HUES48 (cell line): ENCODE measurements at regions not wholly inside any gene's neighbourhood (a gene's known extent, or its start where the extent isn't known, plus 50 kb on each side); places are given as distances from the start of the nearest gene placed in this dataset.

Source experiments
- H3K27ac ChIP-seq: one replicate; pipeline ENCODE4 v1.7.0; 2013; ENCODE audit warnings: low read depth, low read length, inconsistent platforms
- H3K27me3 ChIP-seq: 2 replicates; pipeline ENCODE4 v1.6.1; 2013; ENCODE audit warnings: mild to moderate bottlenecking, low read length; ENCODE audit not compliant: control insufficient read depth, insufficient read depth
- H3K36me3 ChIP-seq: 2 replicates; pipeline ENCODE4 v1.6.1; 2013; ENCODE audit warnings: low read length; ENCODE audit not compliant: control insufficient read depth, insufficient read depth
- H3K4me1 ChIP-seq: 2 replicates; pipeline ENCODE4 v1.6.1; 2013; ENCODE audit warnings: mild to moderate bottlenecking, low read length; ENCODE audit not compliant: control insufficient read depth, insufficient read depth
- H3K4me3 ChIP-seq: 2 replicates; pipeline ENCODE4 v1.5.1; 2013; ENCODE audit warnings: mild to moderate bottlenecking, low read depth, low read length
- H3K9ac ChIP-seq: 2 replicates; pipeline ENCODE4 v1.6.1; 2013; ENCODE audit warnings: mild to moderate bottlenecking, low read depth, low read length, moderate library complexity
- H3K9me3 ChIP-seq: 2 replicates; pipeline ENCODE4 v1.6.1; 2013; ENCODE audit warnings: low read length; ENCODE audit not compliant: control insufficient read depth, insufficient read depth

DNA sequence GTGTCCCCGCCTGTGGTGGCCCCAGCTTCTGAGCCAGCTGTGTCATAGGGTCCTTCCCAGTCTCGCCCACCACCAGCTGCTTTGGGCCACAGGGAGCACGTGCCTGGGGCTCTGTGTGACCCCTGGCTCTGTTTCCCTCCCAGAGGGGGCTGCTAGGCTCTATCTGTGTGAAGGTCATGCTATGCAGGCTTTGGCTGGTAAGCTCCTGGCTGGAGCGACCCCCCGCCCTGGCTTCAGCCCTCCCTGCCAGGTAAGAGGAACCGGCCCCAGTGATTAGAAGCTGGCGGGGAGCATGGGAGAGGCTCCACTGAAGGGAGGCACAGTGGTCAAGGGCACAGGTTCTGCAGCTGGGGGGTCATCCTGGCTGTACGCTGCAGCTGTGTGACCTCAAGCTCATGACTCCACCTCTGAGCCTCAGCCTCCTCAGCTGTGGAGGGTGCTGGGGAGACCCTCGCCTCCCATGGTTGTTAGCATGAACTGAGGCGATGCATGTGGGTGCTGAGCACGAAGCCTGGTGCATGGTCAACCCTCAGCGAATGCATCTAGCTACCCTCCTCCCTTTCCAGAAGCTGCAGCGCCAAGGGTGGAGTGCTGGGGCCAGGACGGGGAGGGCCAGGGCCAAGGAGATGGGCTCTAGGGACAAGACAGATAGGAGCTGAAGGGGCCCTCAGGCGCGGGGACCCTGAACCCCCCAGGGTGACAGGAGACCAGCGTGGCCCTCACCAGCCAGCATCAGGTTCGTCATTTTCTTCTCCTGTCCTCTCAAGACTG is 163.8 kb upstream of the MVB12B start:
- Histone ChIP-seq H3K27ac (no peak overlapping the region), H3K36me3 (no peaks in the 10 kb centered on the region), H3K4me1 (no peaks in the 10 kb centered on the region), H3K27me3 (no peaks in the 10 kb centered on the region; the same call in 1 of the 2 replicates), H3K9me3 (no peaks in the 10 kb centered on the region), H3K9ac (no peak overlapping the region), H3K4me3 (no peak overlapping the region)

- Histone ChIP-seq H3K9ac (no peak overlapping the region), H3K4me3 (no peak overlapping the region), H3K9me3 (no peaks in the 10 kb centered on the region), H3K27me3 (no peaks in the 10 kb centered on the region), H3K27ac (no peak overlapping the region), H3K36me3 (no peaks in the 10 kb centered on the region), H3K4me1 (no peaks in the 10 kb centered on the region)
These were observed 161.7 kb upstream of the MVB12B start for GRCh38 chr9:126164796-126165525.

DNA sequence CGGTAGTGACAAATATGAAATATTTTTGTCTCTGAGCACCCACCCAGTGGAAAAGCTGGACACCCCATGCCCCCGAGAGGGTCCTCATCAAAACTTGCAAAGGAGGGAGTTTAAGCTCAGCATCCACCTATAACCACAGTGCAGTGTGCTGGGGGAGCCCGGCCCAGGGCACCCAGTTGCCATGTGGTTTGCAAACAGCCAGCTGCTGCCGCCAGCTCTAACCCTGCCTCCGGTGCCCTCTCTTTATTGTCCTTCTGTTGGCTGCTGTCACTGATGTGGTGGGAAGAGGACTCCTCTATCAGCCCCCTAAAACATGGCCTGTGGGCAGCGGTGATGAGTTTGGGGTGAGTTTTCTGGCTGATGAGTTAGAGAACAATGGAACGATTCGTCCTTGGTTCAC is 160.9 kb upstream of the MVB12B start:
- Histone ChIP-seq H3K4me1 (no peaks in the 10 kb centered on the region), H3K36me3 (no peaks in the 10 kb centered on the region), H3K9me3 (no peaks in the 10 kb centered on the region), H3K27ac (no peak overlapping the region), H3K4me3 (no peak overlapping the region), H3K9ac (no peak overlapping the region), H3K27me3 (no peaks in the 10 kb centered on the region)

DNA sequence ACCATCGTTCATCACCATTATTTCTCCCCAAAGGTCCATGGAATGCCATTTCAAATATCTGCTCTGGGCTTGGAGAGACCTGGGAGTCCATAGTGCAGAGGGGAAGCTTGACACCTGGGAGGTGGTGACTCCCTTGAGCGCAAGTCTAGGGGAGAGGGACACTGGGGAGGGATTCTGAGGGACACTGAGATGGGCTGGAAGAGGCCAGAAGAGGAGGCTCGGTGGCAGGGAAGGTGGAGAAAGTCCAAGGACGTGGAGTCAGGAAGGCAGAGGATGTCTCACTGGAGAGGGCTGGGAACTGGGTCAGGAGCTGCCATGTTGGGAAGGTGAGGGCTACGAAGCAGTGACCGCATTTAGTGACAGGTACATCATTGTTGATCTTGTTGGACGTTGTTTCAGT is 160.3 kb upstream of the MVB12B start:
- Histone ChIP-seq H3K9ac (no peak overlapping the region), H3K27me3 (no peaks in the 10 kb centered on the region), H3K27ac (no peak overlapping the region), H3K4me3 (no peak overlapping the region), H3K4me1 (no peaks in the 10 kb centered on the region), H3K36me3 (no peaks in the 10 kb centered on the region), H3K9me3 (no peaks in the 10 kb centered on the region)

- Histone ChIP-seq H3K27me3 (no peaks in the 10 kb centered on the region), H3K9ac (no peak overlapping the region), H3K27ac (no peak overlapping the region), H3K4me1 (no peaks in the 10 kb centered on the region), H3K9me3 (no peaks in the 10 kb centered on the region), H3K36me3 (no peaks in the 10 kb centered on the region), H3K4me3 (no peak overlapping the region)
These were observed 159.8 kb upstream of the MVB12B start for GRCh38 chr9:126166866-126167265.

- no peaks in the 10 kb centered on the region for H3K36me3 ChIP-seq
- H3K9me3 ChIP-seq: no peaks in the 10 kb centered on the region
- no peak overlapping the region for H3K4me3 ChIP-seq
- no peaks in the 10 kb centered on the region for H3K4me1 ChIP-seq
- no peaks in the 10 kb centered on the region for H3K27me3 ChIP-seq
- no peak overlapping the region for H3K9ac ChIP-seq
- no peak overlapping the region for H3K27ac ChIP-seq
These were observed 156.9 kb upstream of the MVB12B start for GRCh38 chr9:126169736-126170135.

GRCh38 chr9:126170286-126170823 is 156.3 kb upstream of the MVB12B start:
- H3K4me1 ChIP-seq: no peaks in the 10 kb centered on the region
- no peaks in the 10 kb centered on the region for H3K27me3 ChIP-seq
- no peak overlapping the region for H3K9ac ChIP-seq

GRCh38 chr9:126171641-126172040 is 155.0 kb upstream of the MVB12B start:
- no peaks in the 10 kb centered on the region for H3K9me3 ChIP-seq
- H3K27me3 ChIP-seq: no peaks in the 10 kb centered on the region
- no peaks in the 10 kb centered on the region for H3K36me3 ChIP-seq
- no peak overlapping the region for H3K4me3 ChIP-seq
- H3K4me1 ChIP-seq: no peaks in the 10 kb centered on the region
- H3K9ac ChIP-seq: no peak overlapping the region
- H3K27ac ChIP-seq: no peak overlapping the region

More at GRCh38 chr9:126170286-126170823, 156.3 kb upstream of the MVB12B start:
- Histone ChIP-seq H3K4me3 (no peak overlapping the region), H3K9me3 (no peaks in the 10 kb centered on the region), H3K27ac (no peak overlapping the region), H3K36me3 (no peaks in the 10 kb centered on the region)

GRCh38 chr9:126173401-126173800 is 153.2 kb upstream of the MVB12B start:
- Histone ChIP-seq H3K27ac (no peak overlapping the region), H3K9me3 (no peaks in the 10 kb centered on the region), H3K27me3 (no peaks in the 10 kb centered on the region), H3K4me1 (no peaks in the 10 kb centered on the region), H3K9ac (no peak overlapping the region), H3K36me3 (no peaks in the 10 kb centered on the region), H3K4me3 (no peak overlapping the region)

GRCh38 chr9:126173929-126174328 is 152.7 kb upstream of the MVB12B start:
- H3K27ac ChIP-seq: no peak overlapping the region
- H3K9ac ChIP-seq: no peak overlapping the region

DNA sequence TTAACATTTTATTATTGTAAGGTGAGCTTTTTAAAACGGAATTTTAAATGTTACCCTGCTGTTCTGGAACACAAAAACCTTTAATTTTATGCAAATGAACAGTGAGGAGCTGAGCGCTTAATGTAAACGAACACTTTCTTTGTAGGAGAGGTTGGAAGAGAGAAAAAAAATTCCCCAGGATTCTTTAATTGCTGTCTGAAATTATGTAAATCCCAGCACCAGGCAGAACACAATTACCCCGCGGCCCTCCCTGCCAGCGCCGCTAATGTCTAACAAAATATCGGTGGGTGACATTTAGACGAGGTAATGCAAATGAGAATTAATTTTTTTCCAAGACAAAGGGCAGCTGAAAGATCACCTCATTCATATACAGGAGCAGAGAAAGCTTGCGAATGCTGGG is 143.4 kb upstream of the MVB12B start:
- Histone ChIP-seq H3K9me3 (no peaks in the 10 kb centered on the region), H3K36me3 (no peaks in the 10 kb centered on the region), H3K9ac (no peak overlapping the region), H3K4me3 (no peak overlapping the region; the same call in 1 of the 2 replicates), H3K27me3 (peaks cover 15% of the 10 kb centered on the region), H3K27ac (no peak overlapping the region), H3K4me1 (peaks cover 16% of the 10 kb centered on the region)

More at GRCh38 chr9:126173929-126174328, 152.7 kb upstream of the MVB12B start:
- Histone ChIP-seq H3K36me3 (no peaks in the 10 kb centered on the region), H3K9me3 (no peaks in the 10 kb centered on the region), H3K27me3 (no peaks in the 10 kb centered on the region), H3K4me3 (no peak overlapping the region), H3K4me1 (no peaks in the 10 kb centered on the region)
